ENCODE measurements at regions not wholly inside any gene's neighbourhood (a gene's known extent, or its start where the extent isn't known, plus 50 kb on each side); places are given as distances from the start of the nearest gene placed in this dataset.

GRCh38 chr1:99456536-99456935, 189.4 kb upstream of the PALMD start:
- TF ChIP-seq CTCF (IDR thresholded peaks at IDR 0.05; ENCODE audit: poor library complexity) (no peak), EZH2 (IDR thresholded peaks at IDR 0.05; ENCODE audit: borderline replicate concordance) (no peak), EZH2phosphoT487 (IDR thresholded peaks at IDR 0.05; ENCODE audit: low read depth, severe bottlenecking, unreplicated experiment) (no peak)
